Esophagus muscularis mucosa (tissue), 4 donors: ENCODE measurements at regions not wholly inside any gene's neighbourhood (a gene's known extent, or its start where the extent isn't known, plus 50 kb on each side); places are given as distances from the start of the nearest gene placed in this dataset.

Source experiments
- DNase-seq: peaks from one replicate; pipeline ENCODE4 v3.0.0-alpha.2; 2017; ENCODE audit errors: extremely low spot score
- H3K27ac ChIP-seq, 4 donors: fragments of 200-600 bp; sonication (generic); replicated peaks in 1 of 4; 1 replicate in 3 of 4; 2 replicates in 1 of 4; pipeline ENCODE4 v1.5.1; 2016 to 2019; ENCODE audit warnings: mild to moderate bottlenecking in 1 of 4
- H3K27me3 ChIP-seq, 4 donors: fragments of 200-600 bp; sonication (generic); one replicate each; pipeline versions ENCODE4 v1.5.1 to v1.6.0; 2016 to 2019
- H3K36me3 ChIP-seq, 4 donors: fragments of 200-600 bp; sonication (generic); one replicate each; pipeline ENCODE4 v1.5.1; 2016 to 2019
- H3K4me1 ChIP-seq, 4 donors: fragments of 200-600 bp; sonication (generic); one replicate each; pipeline ENCODE4 v1.5.1; 2016 to 2019
- H3K4me3 ChIP-seq, 4 donors: fragments of 200-600 bp; sonication (generic); 1 replicate in 2 of 4; 2 replicates in 2 of 4; pipeline ENCODE4 v1.5.1; 2016 to 2019; ENCODE audit warnings: mild to moderate bottlenecking in 4 of 4, moderate library complexity in 1 of 4
- H3K9me3 ChIP-seq, 4 donors: fragments of 200-600 bp; sonication (generic); 1 replicate in 3 of 4; 2 replicates in 1 of 4; pipeline ENCODE4 v1.5.1; 2016 to 2019
- EP300 ChIP-seq: sonication (generic); formaldehyde crosslinking; IDR thresholded peaks from one replicate; pipeline ENCODE4 v1.6.1; 2017; ENCODE audit warnings: antibody characterized with exemption
- POLR2A ChIP-seq: fragments of 450-650 bp; IDR thresholded peaks from one replicate; pipeline ENCODE4 v1.6.1; 2017; ENCODE audit warnings: antibody characterized with exemption, moderate library complexity, mild to moderate bottlenecking, low read depth
- POLR2AphosphoS5 ChIP-seq, 2 donors: sonication (generic); formaldehyde crosslinking; IDR thresholded peaks; one replicate each; pipeline ENCODE4 v1.6.1; 2017; ENCODE audit warnings: antibody characterized with exemption in 2 of 2
- WGBS: methylation state at CpG from one replicate; pipeline ENCODE4 v1.1.5; 2018; 5-methylcytosine and 5-hydroxymethylcytosine counted together
- intact Hi-C: fragments of 100-400 bp; cut with DNase I; formaldehyde crosslinking; loops from one replicate; pipeline ENCODE4 v1.15.1; 2023
- TF ChIP-seq, protein P1 (sequence below), 3 experiments: fragments of 200-600 bp in 2 of 3; fragments of 450-650 bp in 1 of 3; sonication (generic) in 2 of 3; IDR thresholded peaks; one replicate each; pipeline ENCODE4 v1.5.1; 2017 to 2019; ENCODE audit warnings: antibody characterized with exemption in 3 of 3, mild to moderate bottlenecking in 2 of 3, moderate library complexity in 1 of 3

DNA sequence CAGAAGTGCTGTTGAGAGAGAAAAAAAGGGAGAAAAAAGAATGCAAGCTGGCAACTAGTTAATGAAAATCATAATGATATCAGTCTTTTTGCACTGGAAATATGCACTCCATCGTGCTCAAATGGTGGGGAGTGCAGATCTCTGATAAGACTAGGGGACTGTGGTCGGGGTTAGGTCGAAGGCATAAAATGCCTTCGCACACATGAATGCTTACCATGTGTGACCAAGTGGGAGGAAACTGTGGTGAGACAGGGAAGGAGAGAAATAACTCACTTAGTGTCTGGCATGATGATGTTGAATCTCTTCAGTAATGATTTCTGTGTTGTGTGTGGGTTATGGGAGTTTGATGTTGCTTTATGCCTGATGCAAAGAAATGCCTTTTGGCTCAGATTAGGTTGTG, 358.9 kb downstream of the FBXO8 start:
- DNase-seq, result no peak
- Histone ChIP-seq H3K27ac (peak overlapping the region; percentile 63 to 82 (median 80)), H3K4me3 (no peak overlapping the region), H3K27me3 (no peaks in the 10 kb centered on the region), H3K36me3 (no peaks in the 10 kb centered on the region), H3K9me3 (no peaks in the 10 kb centered on the region), H3K4me1 (peaks cover 0 to 53% (median 47%) of the 10 kb centered on the region in 4 donors)
- TF ChIP-seq EP300 (no peak), POLR2AphosphoS5 (IDR thresholded peaks at IDR 0.05) (no peak), POLR2A (no peak)
- TF ChIP-seq, protein P1, sequence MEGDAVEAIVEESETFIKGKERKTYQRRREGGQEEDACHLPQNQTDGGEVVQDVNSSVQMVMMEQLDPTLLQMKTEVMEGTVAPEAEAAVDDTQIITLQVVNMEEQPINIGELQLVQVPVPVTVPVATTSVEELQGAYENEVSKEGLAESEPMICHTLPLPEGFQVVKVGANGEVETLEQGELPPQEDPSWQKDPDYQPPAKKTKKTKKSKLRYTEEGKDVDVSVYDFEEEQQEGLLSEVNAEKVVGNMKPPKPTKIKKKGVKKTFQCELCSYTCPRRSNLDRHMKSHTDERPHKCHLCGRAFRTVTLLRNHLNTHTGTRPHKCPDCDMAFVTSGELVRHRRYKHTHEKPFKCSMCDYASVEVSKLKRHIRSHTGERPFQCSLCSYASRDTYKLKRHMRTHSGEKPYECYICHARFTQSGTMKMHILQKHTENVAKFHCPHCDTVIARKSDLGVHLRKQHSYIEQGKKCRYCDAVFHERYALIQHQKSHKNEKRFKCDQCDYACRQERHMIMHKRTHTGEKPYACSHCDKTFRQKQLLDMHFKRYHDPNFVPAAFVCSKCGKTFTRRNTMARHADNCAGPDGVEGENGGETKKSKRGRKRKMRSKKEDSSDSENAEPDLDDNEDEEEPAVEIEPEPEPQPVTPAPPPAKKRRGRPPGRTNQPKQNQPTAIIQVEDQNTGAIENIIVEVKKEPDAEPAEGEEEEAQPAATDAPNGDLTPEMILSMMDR (IDR thresholded peaks at IDR 0.05), result no peak
- 34% methylated on average over 4 of the region's 4 CpGs for WGBS
- intact Hi-C loops, result no loop called here

DNA sequence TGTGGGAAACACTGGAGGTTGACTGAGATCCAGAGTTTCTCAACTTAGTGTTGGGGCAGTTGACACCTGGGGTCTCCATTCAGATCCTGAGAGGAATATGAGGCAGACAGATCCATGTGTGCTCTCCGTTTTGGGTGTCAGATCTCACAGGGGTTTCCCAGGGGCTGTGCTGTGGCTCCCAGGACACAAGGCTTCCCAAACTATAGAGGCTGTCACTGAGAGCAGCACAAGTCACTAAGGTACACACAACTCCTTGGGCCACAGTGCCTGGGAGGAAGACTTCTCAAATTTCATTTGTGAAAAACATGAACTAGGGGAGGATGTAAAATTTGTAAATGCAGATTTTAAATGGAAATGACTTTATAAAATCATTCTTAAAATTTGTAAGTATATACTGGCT, 363.6 kb downstream of the FBXO8 start:
- TF ChIP-seq, protein P1 (IDR thresholded peaks at IDR 0.05), result no peak
- no peak for TF ChIP-seq POLR2A
- TF ChIP-seq POLR2AphosphoS5 (IDR thresholded peaks at IDR 0.05), result no peak
- no peak for TF ChIP-seq EP300

DNA sequence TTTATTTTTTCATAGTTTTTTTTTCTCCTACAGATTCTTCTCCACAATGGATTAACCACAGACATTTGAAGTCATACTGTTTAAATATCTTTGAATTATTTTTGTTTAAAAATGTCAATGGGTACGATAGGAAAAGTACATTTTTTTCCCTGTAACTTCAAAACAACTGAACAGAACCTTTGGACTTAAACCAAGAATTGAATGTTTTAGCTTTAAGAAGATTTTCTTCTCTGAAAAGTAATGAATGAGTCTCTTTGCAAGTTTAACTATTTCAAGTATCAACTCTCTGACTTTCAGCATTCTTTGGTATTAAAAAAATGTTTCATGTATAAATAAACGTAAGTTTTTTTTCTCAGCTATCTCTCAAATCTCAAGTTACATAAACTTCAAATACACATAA, 364.3 kb downstream of the FBXO8 start:
- intact Hi-C loops, result no loop called here
- Histone ChIP-seq H3K9me3 (no peaks in the 10 kb centered on the region), H3K4me1 (peaks cover 0 to 67% (median 58%) of the 10 kb centered on the region in 4 donors), H3K27ac (peak overlapping the region; percentile 73 to 82 (median 79)), H3K27me3 (no peaks in the 10 kb centered on the region), H3K36me3 (no peaks in the 10 kb centered on the region), H3K4me3 (no peak overlapping the region)
- no peak for TF ChIP-seq POLR2A
- no peak for TF ChIP-seq POLR2AphosphoS5 (IDR thresholded peaks at IDR 0.05)
- TF ChIP-seq EP300, result no peak
- TF ChIP-seq, protein P1 (IDR thresholded peaks at IDR 0.05), result no peak
- DNase-seq, result no peak
- 19% methylated on average over 2 of the region's 2 CpGs for WGBS

More for the DNA sequence above, 363.6 kb downstream of the FBXO8 start:
- Histone ChIP-seq H3K9me3 (no peaks in the 10 kb centered on the region), H3K4me1 (peaks cover 0 to 73% (median 64%) of the 10 kb centered on the region in 4 donors), H3K36me3 (no peaks in the 10 kb centered on the region), H3K27me3 (no peaks in the 10 kb centered on the region), H3K27ac (peak overlapping the region; percentile 73 to 82 (median 79)), H3K4me3 (no peak overlapping the region)
- WGBS, result 71% methylated on average over 1 of the region's 1 CpG
- intact Hi-C loops, result no loop called here
- DNase-seq, result no peak

DNA sequence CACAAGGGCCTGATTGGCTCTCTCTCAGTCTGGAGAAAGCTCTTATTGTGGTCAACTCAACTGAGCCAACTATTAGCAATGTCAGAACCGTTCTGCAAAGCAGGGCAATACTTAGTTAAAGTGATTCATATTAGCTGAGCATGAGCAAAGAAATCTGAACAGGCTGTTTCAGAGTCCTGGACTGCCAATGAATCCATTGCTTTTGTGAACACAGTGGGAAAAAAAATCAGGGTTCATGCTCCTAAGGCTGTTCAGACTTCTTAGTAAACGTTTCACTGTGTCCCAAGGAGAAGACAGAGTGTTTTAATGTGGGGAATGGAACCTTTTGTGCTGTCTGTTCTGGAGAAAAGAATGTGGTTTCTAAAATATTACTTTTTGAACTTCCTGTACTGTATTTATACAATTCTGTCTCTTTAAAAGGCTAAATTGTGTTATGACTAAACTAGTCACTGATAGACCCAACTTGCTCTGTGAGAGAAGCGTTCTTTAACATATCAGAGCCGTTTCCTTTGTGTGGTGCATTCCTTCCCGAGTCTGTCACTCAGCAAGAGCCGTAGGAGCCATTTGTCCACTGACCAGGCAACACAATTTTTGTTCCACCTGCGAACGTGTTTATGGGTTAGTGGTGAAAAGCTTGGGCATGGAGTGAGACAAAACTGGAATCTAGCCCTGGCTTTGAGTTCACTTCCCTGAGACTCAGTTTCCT, 366.1 kb downstream of the FBXO8 start:
- WGBS, result 21% methylated on average over 8 of the region's 8 CpGs
- H3K4me1 ChIP-seq, result peaks cover 0 to 55% (median 46%) of the 10 kb centered on the region in 4 donors
- no peak for DNase-seq
- H3K4me3 ChIP-seq, result peak overlapping the region in 2 of 4 donors; percentile 2 to 8
- no peaks in the 10 kb centered on the region for H3K9me3 ChIP-seq
- TF ChIP-seq, protein P1 (IDR thresholded peaks at IDR 0.05), result no peak
- TF ChIP-seq POLR2A (no peak), POLR2AphosphoS5 (IDR thresholded peaks at IDR 0.05) (peak in 1 of 2 donors; percentile 61), EP300 (no peak)
- intact Hi-C loops, result no loop called here
- no peaks in the 10 kb centered on the region for H3K36me3 ChIP-seq
- no peaks in the 10 kb centered on the region for H3K27me3 ChIP-seq
- peak overlapping the region; percentile 73 to 82 (median 79) for H3K27ac ChIP-seq
